C4-2B (cell line): ENCODE measurements at regions not wholly inside any gene's neighbourhood (a gene's known extent, or its start where the extent isn't known, plus 50 kb on each side); places are given as distances from the start of the nearest gene placed in this dataset.

Experiments
- CTCF ChIP-seq: fragments of 450-650 bp; conservative IDR thresholded peaks from 2 replicates; pipeline ENCODE4 v1.5.1; 2017; ENCODE audit warnings: mild to moderate bottlenecking
- ZFX ChIP-seq: fragments of 450-650 bp; IDR thresholded peaks from 2 replicates; pipeline ENCODE4 v1.6.1; 2017

- TF ChIP-seq CTCF (no peak), ZFX (no peak)
Observed at GRCh38 chr19:30734669-30735068, 362.5 kb downstream of the ZNF536 start.
